ENCODE measurements at regions not wholly inside any gene's neighbourhood (a gene's known extent, or its start where the extent isn't known, plus 50 kb on each side); places are given as distances from the start of the nearest gene placed in this dataset.

- TF ChIP-seq CTCF (IDR thresholded peaks at IDR 0.05): no peak
- no peak for TF ChIP-seq POLR2A (IDR thresholded peaks at IDR 0.05)
These were observed 187.9 kb downstream of the USP12 start for GRCh38 chr13:26983543-26984320.
